ENCODE measurements at regions not wholly inside any gene's neighbourhood (a gene's known extent, or its start where the extent isn't known, plus 50 kb on each side); places are given as distances from the start of the nearest gene placed in this dataset.

GRCh38 chr10:9745158-9745557 lies 1272.5 kb upstream of the CELF2 start:
- no peak for DNase-seq

DNA sequence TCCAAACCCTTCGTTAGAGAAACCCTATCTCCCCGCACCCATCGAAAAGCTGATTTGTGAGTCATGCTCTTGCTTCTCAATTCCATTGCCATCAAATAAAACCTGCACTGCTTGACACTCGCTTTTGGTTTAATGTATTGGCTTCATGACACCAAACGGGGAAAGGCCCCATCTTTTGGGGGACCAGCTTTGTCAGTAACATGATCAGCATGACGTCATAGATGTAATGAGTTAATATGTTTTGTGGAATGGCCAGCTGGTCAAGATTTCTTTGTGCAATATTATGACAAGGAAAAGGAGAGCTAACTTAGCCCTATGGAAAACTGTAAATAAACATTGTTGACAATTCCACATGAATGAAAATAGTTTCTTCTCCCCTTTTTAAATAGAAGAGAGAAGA lies 1260.5 kb upstream of the CELF2 start:
- DNase-seq: no peak

DNA sequence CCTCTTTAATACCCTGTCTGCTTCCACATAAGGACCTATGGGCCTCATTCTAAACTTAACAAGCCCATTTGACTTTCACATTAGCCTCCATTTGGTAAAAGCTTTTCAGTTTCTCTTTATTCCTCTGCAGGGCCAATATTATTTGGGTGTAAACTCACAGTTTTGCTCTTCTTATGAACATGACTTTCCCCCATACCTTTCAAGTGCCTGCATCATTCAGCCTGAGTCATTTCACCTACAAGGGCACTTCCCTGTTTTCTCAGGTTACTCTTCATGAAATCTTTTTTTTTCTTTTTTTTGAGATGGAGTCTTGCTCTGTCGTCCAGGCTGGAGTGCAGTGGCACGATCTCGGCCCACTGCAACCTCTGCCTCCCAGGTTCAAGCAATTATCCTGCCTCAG lies 1258.1 kb upstream of the CELF2 start:
- no peak for DNase-seq

GRCh38 chr10:9762966-9763656 lies 1254.6 kb upstream of the CELF2 start:
- DNase-seq: no peak

DNA sequence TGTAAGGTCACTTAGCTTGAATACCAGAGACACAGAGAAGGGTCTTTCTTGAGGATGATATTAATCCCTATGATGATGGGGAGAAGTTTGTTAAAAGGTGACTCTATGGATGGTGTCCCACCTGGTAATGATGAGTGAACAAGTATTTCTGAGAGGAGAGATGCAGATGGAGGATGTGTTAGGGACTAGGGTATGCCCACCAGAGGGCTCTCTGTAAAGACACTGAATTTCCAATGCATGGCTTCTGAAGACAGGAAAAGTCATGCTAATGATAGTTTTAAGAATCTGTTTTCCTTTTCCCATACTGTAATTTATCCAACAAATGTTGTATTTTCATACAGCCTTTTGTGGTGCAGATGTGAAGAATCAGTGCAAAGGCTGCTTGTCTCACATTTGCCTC lies 1250.9 kb upstream of the CELF2 start:
- DNase-seq: no peak

DNA sequence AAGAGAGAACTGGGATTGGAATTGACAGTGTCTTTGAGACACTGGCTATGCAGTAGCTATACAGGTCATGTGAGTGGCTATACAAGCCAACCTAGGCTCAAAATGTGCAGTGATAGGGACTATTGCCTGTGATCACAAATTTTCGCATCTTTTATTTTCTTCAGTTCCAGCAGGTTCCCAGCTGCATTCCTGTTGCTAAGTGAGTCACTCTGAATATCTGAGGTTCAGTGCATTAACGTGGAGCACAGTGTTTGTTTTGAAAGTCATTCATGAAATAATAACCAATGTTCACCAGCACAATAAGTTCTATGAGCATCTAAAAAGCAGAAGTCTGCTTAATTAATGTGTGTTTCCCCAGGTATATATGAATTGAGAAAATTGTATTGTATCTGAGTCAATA lies 1236.0 kb upstream of the CELF2 start:
- no peak for DNase-seq

- no peak for DNase-seq
These were observed 1231.6 kb upstream of the CELF2 start for GRCh38 chr10:9786101-9786500.

DNA sequence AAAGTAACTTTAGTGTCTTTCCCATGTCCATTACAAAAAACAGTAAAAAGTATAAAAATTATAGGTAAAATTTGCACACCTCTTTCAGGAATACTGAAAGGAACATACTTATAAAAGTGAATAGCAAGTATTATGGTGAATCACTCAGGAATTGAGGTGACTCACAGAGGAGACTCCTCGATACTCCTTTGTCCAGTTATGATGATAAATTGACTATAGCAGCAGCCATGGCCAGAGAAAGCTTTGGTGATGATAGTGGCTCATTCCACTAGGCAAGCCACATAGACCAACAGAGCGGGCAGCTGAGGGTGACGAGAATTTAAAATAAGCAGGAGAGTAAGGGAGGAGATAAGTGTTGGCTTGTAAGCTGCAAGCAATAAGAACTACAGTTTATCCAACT lies 1231.1 kb upstream of the CELF2 start:
- DNase-seq: no peak

DNA sequence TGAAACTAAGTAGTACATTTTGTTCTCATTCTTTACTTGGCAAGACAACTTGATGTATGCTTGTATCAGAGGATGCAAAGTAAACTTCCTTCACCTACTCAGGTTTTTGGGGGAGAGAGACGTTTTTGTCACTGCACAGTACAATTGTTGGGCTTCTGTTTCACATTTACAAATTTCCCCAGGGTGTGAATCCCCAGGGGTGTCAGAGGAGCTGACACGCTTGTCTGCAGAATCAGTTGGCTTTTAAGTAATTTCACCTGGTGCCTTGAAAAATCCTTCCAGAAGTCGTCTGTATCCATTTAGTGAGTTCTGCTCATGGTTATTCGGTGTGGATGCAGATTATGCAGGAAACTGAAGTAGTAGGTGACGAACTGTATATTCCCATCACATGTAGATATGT lies 1227.7 kb upstream of the CELF2 start:
- DNase-seq: no peak

DNA sequence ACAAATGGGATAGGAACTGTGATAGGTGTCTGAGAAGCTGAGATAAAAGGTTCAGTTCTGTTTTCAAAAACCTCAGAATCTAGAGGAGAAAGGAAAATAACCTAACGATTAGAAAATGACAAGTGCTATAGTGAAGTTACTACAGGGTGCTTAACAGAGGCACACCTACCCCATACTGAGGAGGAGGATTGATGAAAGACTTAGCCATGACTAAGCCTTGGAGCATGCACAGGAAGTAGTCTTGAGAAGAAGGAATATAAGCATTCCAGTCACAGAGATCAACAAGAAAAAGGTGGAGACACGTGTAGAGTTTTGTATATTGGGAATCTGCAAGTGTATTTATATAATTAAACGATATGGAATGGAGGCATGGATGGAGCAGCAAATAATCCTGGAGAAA lies 1225.5 kb upstream of the CELF2 start:
- DNase-seq: no peak

GRCh38 chr10:9796564-9796963 lies 1221.1 kb upstream of the CELF2 start:
- DNase-seq: no peak

GRCh38 chr10:9800011-9800410 lies 1217.7 kb upstream of the CELF2 start:
- DNase-seq: no peak

DNA sequence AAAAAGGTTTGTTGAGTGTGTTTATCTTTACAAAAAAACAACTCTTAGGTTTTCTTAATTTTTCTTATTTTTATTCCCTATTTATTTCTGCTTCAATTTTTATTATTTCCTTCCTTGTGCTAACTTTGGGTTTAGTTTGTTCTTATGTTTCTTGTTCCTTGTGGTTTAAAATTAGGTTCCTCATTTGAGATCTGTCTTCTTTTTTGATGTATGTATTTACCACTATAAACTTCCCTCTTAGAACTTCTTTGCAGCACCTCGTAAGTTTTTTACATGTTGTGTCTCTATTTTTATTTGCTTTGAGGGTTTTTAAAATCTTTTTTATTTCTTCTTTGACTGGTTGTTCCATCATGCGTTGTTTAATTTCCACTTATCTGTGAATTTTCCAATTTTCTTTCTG lies 1217.1 kb upstream of the CELF2 start:
- no peak for DNase-seq

DNA sequence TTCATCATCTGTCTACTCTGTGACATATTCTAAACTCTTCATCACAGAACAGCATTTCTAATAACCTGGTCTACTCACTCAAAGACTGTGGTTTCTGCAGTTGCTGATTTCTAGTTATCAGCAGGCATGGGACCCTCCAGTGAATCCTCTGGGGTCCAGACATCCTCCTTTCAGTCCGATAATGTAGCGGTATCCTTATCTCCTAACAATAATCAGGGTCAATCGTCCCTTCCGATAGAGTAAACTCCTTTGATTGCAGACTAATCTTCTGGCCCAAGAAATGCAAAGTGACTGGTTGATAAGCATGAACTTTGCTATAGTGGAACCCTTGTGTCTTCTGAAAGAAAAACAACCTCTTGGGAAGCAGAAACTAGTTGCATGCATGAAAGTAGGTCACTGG lies 1209.8 kb upstream of the CELF2 start:
- no peak for DNase-seq

- DNase-seq: no peak
These were observed 1206.1 kb upstream of the CELF2 start for GRCh38 chr10:9811601-9812000.

DNA sequence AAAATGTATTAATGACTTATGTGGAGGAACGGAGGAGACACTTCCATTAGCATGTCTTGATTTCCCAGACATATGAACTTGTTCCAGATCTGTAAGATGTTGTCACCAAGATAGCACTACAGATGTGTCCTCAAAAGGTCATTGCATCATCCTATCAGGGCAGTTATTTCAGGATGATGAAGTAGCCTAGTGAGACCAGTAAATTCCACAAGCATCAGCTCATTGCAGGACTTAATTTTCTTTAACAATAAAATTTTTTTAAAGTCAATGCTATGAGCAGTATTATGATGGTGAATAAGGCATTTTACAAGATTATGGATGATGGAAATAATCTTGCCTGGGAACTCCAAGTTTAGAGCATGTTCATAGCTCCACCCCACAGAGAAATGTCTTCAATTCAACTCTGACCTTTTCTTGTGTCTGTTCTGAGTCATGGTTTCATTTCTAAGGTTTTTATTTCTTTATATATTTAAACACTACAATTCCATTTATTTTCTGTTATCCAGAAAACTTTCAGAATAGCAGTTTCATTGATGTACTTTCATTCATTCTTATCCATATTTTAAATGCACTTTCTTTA lies 1203.3 kb upstream of the CELF2 start:
- no peak for DNase-seq

GRCh38 chr10:9819756-9820494 lies 1197.7 kb upstream of the CELF2 start:
- DNase-seq: no peak

DNA sequence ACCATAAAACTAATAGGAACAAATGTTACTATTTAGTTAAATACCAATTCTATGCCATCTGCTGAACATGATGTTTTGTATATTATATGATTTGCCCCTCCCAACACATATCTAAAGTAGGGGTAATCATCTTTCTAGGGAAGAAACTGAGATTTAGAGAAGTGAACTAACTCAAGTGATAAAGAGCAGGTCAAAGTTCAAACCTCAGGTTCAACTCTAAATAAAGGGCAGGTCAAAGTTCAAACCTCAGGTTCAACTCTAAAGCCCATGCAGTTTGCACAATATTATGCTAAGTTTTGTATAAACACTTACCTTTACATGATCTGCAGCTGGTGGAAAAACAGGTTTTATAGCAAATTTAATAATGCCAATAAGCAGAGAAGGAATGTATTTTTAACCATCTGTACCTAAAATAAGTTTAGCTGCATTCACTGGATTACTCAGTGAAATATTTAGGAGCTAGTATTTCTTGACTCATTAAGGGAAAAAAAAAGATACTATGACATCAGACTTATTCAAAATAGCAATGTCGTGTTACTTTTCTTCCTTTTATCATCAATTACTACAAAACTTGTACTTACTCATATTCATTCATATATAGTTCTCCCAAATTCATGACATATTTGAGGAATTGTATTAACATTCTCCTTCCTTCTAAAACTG lies 1194.3 kb upstream of the CELF2 start:
- no peak for DNase-seq

DNA sequence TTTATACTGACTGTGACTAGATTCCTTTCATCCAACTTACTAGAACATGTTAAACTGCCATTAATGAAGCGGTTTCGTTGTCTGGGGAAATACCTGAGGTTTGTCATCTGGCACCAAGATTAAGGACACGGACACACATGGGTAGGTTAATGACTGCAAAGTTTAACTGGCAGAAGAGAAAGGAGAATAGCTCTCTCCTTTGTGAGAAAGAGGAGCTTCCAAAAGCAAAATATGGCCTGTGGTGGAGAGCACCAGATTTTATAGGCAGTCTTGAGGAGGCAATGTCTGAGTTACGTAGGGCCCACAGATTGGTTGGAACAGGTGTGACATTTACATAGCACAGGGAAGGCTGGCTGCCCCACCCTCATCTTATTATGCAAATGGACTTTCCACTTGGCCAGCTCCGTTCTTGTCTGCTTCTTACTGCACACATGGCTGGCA lies 1193.0 kb upstream of the CELF2 start:
- DNase-seq: no peak

DNA sequence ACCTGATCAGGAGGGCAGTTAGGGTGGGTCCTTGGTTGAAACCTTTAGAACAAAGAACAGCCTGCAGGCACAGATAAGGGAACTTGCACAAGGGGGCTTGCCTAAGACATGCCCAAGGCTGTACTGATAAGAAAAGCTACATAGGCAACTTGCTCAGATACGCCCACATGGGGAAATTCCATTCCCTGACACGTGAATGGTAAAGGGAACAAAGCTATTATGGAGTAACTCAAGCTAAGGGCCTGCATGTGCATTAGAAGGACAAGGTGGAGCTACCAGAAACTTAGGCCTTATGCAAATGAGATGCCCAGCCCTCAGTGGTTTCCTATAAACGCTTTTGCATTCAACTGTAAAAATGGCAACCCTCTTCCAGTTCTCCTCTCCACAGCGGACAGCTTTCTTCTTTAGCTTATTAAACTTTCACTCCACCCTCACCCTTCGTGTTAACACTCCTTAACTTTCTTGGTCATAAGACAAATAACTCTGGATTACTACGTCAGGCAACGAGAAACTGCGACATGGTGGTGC lies 1192.1 kb upstream of the CELF2 start:
- no peak for DNase-seq

DNA sequence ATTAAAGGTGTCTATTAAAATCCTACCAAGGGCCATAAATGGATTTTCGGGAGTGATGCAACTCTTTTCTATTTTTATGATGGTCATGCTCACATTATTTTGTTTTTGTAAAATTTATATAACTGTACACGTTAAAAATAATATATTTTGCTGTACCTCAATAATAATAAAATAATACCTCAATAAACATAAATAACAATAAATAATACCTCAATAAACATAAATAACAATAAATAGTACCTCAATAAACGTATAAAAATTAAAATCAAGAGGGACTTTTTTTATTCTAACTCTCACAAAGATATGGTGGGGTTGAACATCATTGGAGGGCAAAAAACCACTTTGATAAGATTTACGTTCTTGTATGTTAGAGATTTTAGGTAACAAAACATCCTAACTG lies 1189.6 kb upstream of the CELF2 start:
- DNase-seq: no peak

DNA sequence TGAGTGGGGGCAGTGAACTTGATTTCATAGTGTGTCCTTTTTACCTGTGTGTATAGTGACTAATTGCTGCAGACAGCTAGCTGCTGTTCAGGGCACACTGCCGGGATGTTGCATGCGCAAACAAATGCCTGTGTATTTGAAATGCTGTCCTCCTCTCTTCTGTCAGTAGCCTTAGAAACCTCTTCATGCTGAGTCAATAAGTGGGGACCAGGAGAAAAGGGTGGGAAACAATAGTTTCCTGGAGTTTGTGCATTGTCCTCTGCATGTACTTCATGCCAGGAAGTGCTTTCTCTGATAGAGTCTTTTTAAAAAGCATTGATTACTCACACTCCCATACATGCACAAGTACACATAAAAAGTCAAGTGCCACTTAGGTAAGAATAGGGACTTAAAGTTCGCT lies 1183.7 kb upstream of the CELF2 start:
- DNase-seq: no peak

- DNase-seq: no peak
These were observed 1183.2 kb upstream of the CELF2 start for GRCh38 chr10:9834434-9834833.

DNA sequence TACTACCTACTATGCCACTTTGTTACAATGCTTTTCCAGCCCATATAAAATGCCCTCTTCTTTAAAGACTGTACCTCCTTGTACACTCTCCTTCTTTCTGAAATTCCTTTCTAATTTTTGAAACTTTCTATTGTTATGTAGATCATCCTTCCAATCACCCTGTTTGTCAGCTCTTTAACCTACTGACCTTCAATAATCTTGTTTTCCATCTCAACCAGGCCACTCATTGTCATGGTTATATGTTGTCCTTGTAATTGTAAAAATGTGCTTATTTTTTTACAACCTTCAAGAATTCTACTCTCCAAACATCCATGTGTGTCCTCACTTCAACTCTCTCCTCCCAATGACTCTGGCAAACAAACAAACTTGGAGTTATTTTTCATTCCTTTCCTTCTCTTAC lies 1172.6 kb upstream of the CELF2 start:
- DNase-seq: no peak

Measured in SIG-M5 (cell line).